BJ (cell line): ENCODE measurements at regions not wholly inside any gene's neighbourhood (a gene's known extent, or its start where the extent isn't known, plus 50 kb on each side); places are given as distances from the start of the nearest gene placed in this dataset.
A peak's percentile ranks its signal among the peaks of the same experiment; 100 is the strongest.
"Not testable (repeated sequence)": the region's sequence is repeated elsewhere in the genome, so short reads cannot be mapped to it uniquely, and the experiment has no call there.

Experiments used
- CTCF ChIA-PET: fragments of 350-600 bp; formaldehyde crosslinking; extraction: SDS; loops from one replicate; lab custom pipeline; 2021; ENCODE audit warnings: antibody characterized with exemption, inconsistent platforms; lab: Yijun Ruan, JAX
- POLR2A ChIA-PET: fragments of 300-600 bp; sonication (Branson Sonifier 250); formaldehyde crosslinking; extraction: SDS; loops from one replicate; lab custom pipeline; 2021; ENCODE audit warnings: antibody characterized with exemption; lab: Charles Lee
- DNase-seq: peaks from one replicate; pipeline ENCODE4 v3.0.0-alpha.2; 2011; ENCODE audit warnings: low read depth
- H3K27me3 ChIP-seq: 2 replicates; pipeline ENCODE4 v1.6.0; 2011; ENCODE audit warnings: low read length; ENCODE audit not compliant: control insufficient read depth, insufficient read depth
- H3K36me3 ChIP-seq: 2 replicates; pipeline ENCODE4 v1.5.1; 2011; ENCODE audit warnings: low read length; ENCODE audit not compliant: control insufficient read depth, insufficient read depth
- H3K4me3 ChIP-seq: 2 replicates; pipeline ENCODE4 v1.5.1; 2011; ENCODE audit warnings: low read depth, mild to moderate bottlenecking, control low read depth, low read length
- TF ChIP-seq, protein P1 (sequence below): IDR thresholded peaks from 2 replicates; pipeline ENCODE4 v1.5.1; 2011; ENCODE audit warnings: low read depth, mild to moderate bottlenecking, control low read depth, inconsistent platforms, low read length, moderate library complexity; ENCODE audit not compliant: insufficient read depth

- Histone ChIP-seq H3K4me3 (no peak overlapping the region), H3K36me3 (no peaks in the 10 kb centered on the region), H3K27me3 (no peaks in the 10 kb centered on the region)
- TF ChIP-seq, protein P1, sequence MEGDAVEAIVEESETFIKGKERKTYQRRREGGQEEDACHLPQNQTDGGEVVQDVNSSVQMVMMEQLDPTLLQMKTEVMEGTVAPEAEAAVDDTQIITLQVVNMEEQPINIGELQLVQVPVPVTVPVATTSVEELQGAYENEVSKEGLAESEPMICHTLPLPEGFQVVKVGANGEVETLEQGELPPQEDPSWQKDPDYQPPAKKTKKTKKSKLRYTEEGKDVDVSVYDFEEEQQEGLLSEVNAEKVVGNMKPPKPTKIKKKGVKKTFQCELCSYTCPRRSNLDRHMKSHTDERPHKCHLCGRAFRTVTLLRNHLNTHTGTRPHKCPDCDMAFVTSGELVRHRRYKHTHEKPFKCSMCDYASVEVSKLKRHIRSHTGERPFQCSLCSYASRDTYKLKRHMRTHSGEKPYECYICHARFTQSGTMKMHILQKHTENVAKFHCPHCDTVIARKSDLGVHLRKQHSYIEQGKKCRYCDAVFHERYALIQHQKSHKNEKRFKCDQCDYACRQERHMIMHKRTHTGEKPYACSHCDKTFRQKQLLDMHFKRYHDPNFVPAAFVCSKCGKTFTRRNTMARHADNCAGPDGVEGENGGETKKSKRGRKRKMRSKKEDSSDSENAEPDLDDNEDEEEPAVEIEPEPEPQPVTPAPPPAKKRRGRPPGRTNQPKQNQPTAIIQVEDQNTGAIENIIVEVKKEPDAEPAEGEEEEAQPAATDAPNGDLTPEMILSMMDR, result no peak
- CTCF ChIA-PET, result no interaction called here
- DNase-seq, result no peak
- POLR2A ChIA-PET, result no interaction called here
Observed at GRCh38 chr5:169519358-169519757, 64.2 kb upstream of the SPDL1 start.

DNA sequence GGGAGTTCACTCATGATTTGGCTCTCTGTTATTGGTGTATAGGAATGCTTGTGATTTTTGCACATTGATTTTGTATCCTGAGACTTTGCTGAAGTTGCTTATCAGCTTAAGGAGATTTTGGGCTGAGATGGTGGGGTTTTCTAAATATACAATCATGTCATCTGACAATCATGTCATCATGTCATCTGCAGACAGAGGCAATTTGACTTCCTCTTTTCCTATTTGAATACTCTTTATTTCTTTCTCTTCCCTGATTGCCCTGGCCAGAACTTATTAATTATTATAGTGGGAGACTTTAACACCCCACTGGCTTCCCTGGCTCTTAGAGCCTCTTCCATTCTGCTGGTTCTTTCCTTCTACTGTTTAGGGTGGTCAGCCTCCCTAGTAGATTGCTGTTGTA is 64.8 kb upstream of the SPDL1 start:
- H3K4me3 ChIP-seq, H3K27me3 ChIP-seq, POLR2A ChIA-PET, H3K36me3 ChIP-seq, DNase-seq, CTCF ChIA-PET: not testable (repeated sequence)

- Histone ChIP-seq H3K36me3 (no peaks in the 10 kb centered on the region), H3K4me3 (no peak overlapping the region), H3K27me3 (no peaks in the 10 kb centered on the region; the same call in 1 of the 2 replicates)
- ChIA-PET POLR2A (no interaction called here), CTCF (no interaction called here)
- no peak for DNase-seq
- TF ChIP-seq, protein P1, result no peak
Observed at GRCh38 chr5:169512385-169512784, 71.2 kb upstream of the SPDL1 start.

DNA sequence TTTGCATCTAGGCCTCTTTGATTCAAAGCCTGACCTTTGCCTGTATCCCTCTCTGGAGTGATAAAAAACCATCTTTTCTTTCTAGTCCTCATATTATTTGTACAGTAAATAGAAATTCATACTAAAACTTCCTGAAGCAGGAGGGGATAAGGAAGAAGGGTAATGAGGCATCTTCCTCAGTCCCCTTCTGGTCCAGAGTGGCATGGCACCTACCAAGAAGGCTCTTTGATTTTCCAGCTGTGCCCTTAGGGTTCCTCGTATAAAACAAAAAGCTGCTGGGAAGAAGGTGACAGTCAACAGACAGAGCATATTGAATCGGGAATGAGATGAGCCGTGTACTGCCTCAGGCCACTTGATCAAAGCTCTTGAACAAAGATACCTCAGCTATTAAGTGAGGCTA is 71.9 kb upstream of the SPDL1 start:
- Histone ChIP-seq H3K36me3 (no peaks in the 10 kb centered on the region), H3K27me3 (no peaks in the 10 kb centered on the region; the same call in 1 of the 2 replicates), H3K4me3 (no peak overlapping the region)
- no peak for DNase-seq
- CTCF ChIA-PET, result no interaction called here
- POLR2A ChIA-PET, result no interaction called here
- TF ChIP-seq, protein P1, result 0 out of 2 replicates have a peak, but pooled peaks have one; percentile 12

DNA sequence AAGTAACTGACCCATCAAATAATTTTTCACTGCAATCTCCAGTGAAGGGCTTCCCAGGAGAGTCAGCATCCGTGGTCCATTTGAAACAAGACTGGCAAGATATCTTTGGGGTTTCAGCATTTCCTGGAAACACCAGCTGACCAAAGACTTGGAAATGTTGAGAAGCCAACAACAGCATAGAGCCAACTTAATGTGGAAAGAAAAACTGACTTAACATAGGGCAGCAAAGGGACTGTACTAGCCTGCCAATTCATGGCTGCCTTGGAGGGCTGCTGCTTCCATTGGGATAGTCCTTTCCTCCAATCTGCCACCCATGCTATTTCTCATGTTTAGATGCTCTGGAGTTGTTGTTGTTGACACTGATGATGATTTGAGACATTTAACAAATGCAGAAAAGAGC is 76.5 kb upstream of the SPDL1 start:
- ChIA-PET CTCF (no interaction called here), POLR2A (no interaction called here)
- H3K4me3 ChIP-seq, result no peak overlapping the region
- no peaks in the 10 kb centered on the region for H3K36me3 ChIP-seq
- H3K27me3 ChIP-seq, result no peaks in the 10 kb centered on the region; the same call in 1 of the 2 replicates
- DNase-seq, result no peak
- TF ChIP-seq, protein P1, result no peak

DNA sequence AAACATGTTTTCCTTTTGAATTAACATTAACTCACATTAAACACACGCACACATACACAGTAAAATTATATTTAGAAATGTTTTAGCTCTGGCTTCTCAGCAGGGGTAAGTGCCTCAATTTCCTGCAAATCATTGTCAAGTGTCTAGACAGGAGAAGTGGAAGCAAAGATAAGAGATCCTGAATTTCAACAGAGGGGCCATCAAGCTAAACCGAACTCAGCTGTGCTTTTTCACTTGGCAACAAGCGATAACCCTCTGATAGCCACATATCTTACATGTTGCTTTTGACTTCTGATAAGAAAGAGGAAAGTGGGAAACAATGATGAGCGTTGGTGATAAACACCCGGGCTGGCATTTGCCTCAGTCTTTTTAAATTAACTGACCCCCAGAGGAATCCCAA is 79.7 kb upstream of the SPDL1 start:
- TF ChIP-seq, protein P1, result no peak
- ChIA-PET CTCF (interaction anchor here (0.6 to 0.8 kb wide), 2 partner anchors 201 to 563 kb away, joined by 3 read pairs; no protein-coding TSS in a partner anchor), POLR2A (no interaction called here)
- Histone ChIP-seq H3K36me3 (no peaks in the 10 kb centered on the region), H3K4me3 (no peak overlapping the region), H3K27me3 (no peaks in the 10 kb centered on the region)
- no peak for DNase-seq
